ENCODE measurements at regions not wholly inside any gene's neighbourhood (a gene's known extent, or its start where the extent isn't known, plus 50 kb on each side); places are given as distances from the start of the nearest gene placed in this dataset.
A peak's percentile ranks its signal among the peaks of the same experiment; 100 is the strongest.
"Not testable (repeated sequence)": the region's sequence is repeated elsewhere in the genome, so short reads cannot be mapped to it uniquely, and the experiment has no call there.

- intact Hi-C loops (cut with DNase I): no loop called here
- DNase-seq: no peak
- ATAC-seq: no peak
These were observed 93.2 kb upstream of the GAS1 start for GRCh38 chr9:87040410-87041009.

- ATAC-seq; intact Hi-C loops (cut with DNase I); DNase-seq: not testable (repeated sequence)
These were observed 94.4 kb upstream of the GAS1 start for GRCh38 chr9:87041553-87042235.

GRCh38 chr9:87049929-87050608, 102.8 kb upstream of the GAS1 start:
- DNase-seq; ATAC-seq; intact Hi-C loops (cut with DNase I): not testable (repeated sequence)

GRCh38 chr9:87054999-87055686, 107.8 kb upstream of the GAS1 start:
- DNase-seq: no peak
- intact Hi-C loops (cut with DNase I): no loop called here

GRCh38 chr9:87059772-87060171, 112.5 kb upstream of the GAS1 start:
- ATAC-seq: no peak
- intact Hi-C loops (cut with DNase I): no loop called here

More at GRCh38 chr9:87054999-87055686, 107.8 kb upstream of the GAS1 start:
- no peak for ATAC-seq

GRCh38 chr9:87062746-87063145, 115.4 kb upstream of the GAS1 start:
- intact Hi-C loops (cut with DNase I): no loop called here
- DNase-seq (no peak), ATAC-seq (no peak)

More at GRCh38 chr9:87059772-87060171, 112.5 kb upstream of the GAS1 start:
- DNase-seq: no peak

- ATAC-seq (peak; percentile 81 to 92), DNase-seq (no peak)
- intact Hi-C loops (cut with DNase I): no loop called here
These were observed 115.9 kb upstream of the GAS1 start for GRCh38 chr9:87063246-87063645.

GRCh38 chr9:87063871-87064270, 116.6 kb upstream of the GAS1 start:
- ATAC-seq (peak; percentile 34 to 84), DNase-seq (no peak)
- intact Hi-C loops (cut with DNase I): no loop called here

GRCh38 chr9:87064311-87064710, 117.0 kb upstream of the GAS1 start:
- intact Hi-C loops (cut with DNase I): no loop called here
- ATAC-seq (peak in 1 of 2 donors; percentile 74), DNase-seq (no peak)

- ATAC-seq (no peak), DNase-seq (no peak)
- intact Hi-C loops (cut with DNase I): no loop called here
These were observed 118.7 kb upstream of the GAS1 start for GRCh38 chr9:87065981-87066380.

- DNase-seq: no peak
- no peak for ATAC-seq
- intact Hi-C loops (cut with DNase I): no loop called here
These were observed 120.1 kb upstream of the GAS1 start for GRCh38 chr9:87067426-87067825.

- ATAC-seq (no peak), DNase-seq (no peak)
- intact Hi-C loops (cut with DNase I): no loop called here
These were observed 121.0 kb upstream of the GAS1 start for GRCh38 chr9:87068177-87068840.

- intact Hi-C loops (cut with DNase I): no loop called here
- DNase-seq (no peak), ATAC-seq (no peak)
These were observed 122.4 kb upstream of the GAS1 start for GRCh38 chr9:87069690-87070089.

GRCh38 chr9:87070336-87070735, 123.0 kb upstream of the GAS1 start:
- intact Hi-C loops (cut with DNase I): no loop called here
- DNase-seq: no peak
- ATAC-seq: no peak

GRCh38 chr9:87071473-87071872, 124.2 kb upstream of the GAS1 start:
- intact Hi-C loops (cut with DNase I): no loop called here

GRCh38 chr9:87073692-87074091, 126.4 kb upstream of the GAS1 start:
- no peak for DNase-seq
- intact Hi-C loops (cut with DNase I): no loop called here
- ATAC-seq: no peak

More at GRCh38 chr9:87071473-87071872, 124.2 kb upstream of the GAS1 start:
- DNase-seq (no peak), ATAC-seq (no peak)

GRCh38 chr9:87075537-87075936, 128.2 kb upstream of the GAS1 start:
- ATAC-seq (no peak), DNase-seq (no peak)
- intact Hi-C loops (cut with DNase I): no loop called here

- no peak for DNase-seq
- peak in 1 of 2 donors; percentile 15 for ATAC-seq
- intact Hi-C loops (cut with DNase I): no loop called here
These were observed 129.5 kb upstream of the GAS1 start for GRCh38 chr9:87076825-87077224.

GRCh38 chr9:87077986-87078385, 130.7 kb upstream of the GAS1 start:
- ATAC-seq (no peak), DNase-seq (no peak)
- intact Hi-C loops (cut with DNase I): no loop called here
